Ishikawa (cell line): ENCODE measurements at regions not wholly inside any gene's neighbourhood (a gene's known extent, or its start where the extent isn't known, plus 50 kb on each side); places are given as distances from the start of the nearest gene placed in this dataset.

Source experiments
- CEBPB ChIP-seq: IDR thresholded peaks from 2 replicates; pipeline ENCODE4 v1.6.1; 2012
- CREB1 ChIP-seq: IDR thresholded peaks from 2 replicates; pipeline ENCODE4 v1.6.1; 2012; ENCODE audit warnings: low read depth
- EGR1 ChIP-seq: IDR thresholded peaks from 2 replicates; pipeline ENCODE4 v1.6.1; 2012
- EP300 ChIP-seq: IDR thresholded peaks from 2 replicates; pipeline ENCODE4 v1.6.1; 2012; ENCODE audit warnings: borderline replicate concordance
- FOXM1 ChIP-seq: IDR thresholded peaks from 2 replicates; pipeline ENCODE4 v1.6.1; 2012; ENCODE audit warnings: low read depth, borderline replicate concordance
- NFIC ChIP-seq: IDR thresholded peaks from 2 replicates; pipeline ENCODE4 v1.6.1; 2012
- RAD21 ChIP-seq: IDR thresholded peaks from 2 replicates; pipeline ENCODE4 v1.6.1; 2012; ENCODE audit warnings: low read depth
- TAF1 ChIP-seq: IDR thresholded peaks from 2 replicates; pipeline ENCODE4 v1.6.1; 2012; ENCODE audit warnings: low read depth, mild to moderate bottlenecking
- TCF12 ChIP-seq: IDR thresholded peaks from 2 replicates; pipeline ENCODE4 v1.6.1; 2012; ENCODE audit warnings: low read depth
- TEAD4 ChIP-seq: IDR thresholded peaks from 2 replicates; pipeline ENCODE4 v1.6.1; 2012
- YY1 ChIP-seq: IDR thresholded peaks from 2 replicates; pipeline ENCODE4 v1.6.1; 2012; ENCODE audit warnings: low read depth
- ZBTB7A ChIP-seq: IDR thresholded peaks from 2 replicates; pipeline ENCODE4 v1.6.1; 2012; ENCODE audit warnings: low read depth
- TF ChIP-seq, protein P1 (sequence below): IDR thresholded peaks from 2 replicates; pipeline ENCODE4 v1.6.1; 2012
- TF ChIP-seq, protein P2 (sequence below): IDR thresholded peaks from 2 replicates; pipeline ENCODE4 v1.6.1; 2012
- TF ChIP-seq, protein P3 (sequence below): IDR thresholded peaks from 2 replicates; pipeline ENCODE4 v1.6.1; 2012; ENCODE audit warnings: low read depth, mild to moderate bottlenecking

DNA sequence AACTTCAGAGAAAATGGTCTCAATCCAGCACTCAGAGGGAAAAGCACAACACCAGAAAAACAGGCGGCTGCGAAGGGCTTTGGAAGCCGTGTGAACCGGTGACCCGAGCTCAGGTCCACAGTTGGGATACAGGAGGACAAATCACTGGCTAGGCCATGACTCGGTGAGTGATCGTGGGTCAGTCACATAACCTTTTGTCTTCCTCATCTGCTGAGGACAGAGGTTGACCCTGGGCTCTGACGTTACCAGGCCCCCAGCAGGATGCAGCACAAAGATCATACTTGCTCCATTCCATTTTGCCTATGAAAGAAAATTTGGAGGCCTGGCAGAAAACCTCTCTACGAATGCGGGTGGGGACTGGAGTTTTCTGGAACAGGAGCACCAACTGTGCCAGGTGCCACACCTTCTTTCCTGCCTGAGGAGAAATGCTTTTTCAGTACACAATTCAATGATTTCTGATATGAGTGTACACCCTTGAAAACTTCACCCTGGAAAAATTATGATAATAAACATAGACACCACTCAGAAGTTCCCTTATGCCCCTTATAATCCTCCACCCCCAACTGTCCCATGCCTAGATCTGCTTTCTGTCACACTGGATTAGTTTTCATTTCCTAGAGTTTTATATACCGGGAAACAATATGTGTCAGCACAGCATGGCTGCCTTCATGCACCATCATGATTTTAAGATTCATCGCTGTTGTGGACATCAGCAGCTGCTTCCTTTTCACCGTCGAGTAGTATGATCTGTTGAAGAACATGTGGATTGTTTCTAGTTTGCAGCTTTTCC, 85.3 kb upstream of the RALGAPA2 start:
- no peak for TF ChIP-seq TEAD4
- no peak for TF ChIP-seq EP300
- TF ChIP-seq YY1: no peak
- TF ChIP-seq, protein P1, sequence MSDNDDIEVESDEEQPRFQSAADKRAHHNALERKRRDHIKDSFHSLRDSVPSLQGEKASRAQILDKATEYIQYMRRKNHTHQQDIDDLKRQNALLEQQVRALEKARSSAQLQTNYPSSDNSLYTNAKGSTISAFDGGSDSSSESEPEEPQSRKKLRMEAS: no peak
- TF ChIP-seq FOXM1: no peak
- TF ChIP-seq TCF12: no peak
- TF ChIP-seq, protein P2, sequence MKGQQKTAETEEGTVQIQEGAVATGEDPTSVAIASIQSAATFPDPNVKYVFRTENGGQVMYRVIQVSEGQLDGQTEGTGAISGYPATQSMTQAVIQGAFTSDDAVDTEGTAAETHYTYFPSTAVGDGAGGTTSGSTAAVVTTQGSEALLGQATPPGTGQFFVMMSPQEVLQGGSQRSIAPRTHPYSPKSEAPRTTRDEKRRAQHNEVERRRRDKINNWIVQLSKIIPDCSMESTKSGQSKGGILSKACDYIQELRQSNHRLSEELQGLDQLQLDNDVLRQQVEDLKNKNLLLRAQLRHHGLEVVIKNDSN: no peak
- TF ChIP-seq EGR1: no peak
- TF ChIP-seq, protein P3, sequence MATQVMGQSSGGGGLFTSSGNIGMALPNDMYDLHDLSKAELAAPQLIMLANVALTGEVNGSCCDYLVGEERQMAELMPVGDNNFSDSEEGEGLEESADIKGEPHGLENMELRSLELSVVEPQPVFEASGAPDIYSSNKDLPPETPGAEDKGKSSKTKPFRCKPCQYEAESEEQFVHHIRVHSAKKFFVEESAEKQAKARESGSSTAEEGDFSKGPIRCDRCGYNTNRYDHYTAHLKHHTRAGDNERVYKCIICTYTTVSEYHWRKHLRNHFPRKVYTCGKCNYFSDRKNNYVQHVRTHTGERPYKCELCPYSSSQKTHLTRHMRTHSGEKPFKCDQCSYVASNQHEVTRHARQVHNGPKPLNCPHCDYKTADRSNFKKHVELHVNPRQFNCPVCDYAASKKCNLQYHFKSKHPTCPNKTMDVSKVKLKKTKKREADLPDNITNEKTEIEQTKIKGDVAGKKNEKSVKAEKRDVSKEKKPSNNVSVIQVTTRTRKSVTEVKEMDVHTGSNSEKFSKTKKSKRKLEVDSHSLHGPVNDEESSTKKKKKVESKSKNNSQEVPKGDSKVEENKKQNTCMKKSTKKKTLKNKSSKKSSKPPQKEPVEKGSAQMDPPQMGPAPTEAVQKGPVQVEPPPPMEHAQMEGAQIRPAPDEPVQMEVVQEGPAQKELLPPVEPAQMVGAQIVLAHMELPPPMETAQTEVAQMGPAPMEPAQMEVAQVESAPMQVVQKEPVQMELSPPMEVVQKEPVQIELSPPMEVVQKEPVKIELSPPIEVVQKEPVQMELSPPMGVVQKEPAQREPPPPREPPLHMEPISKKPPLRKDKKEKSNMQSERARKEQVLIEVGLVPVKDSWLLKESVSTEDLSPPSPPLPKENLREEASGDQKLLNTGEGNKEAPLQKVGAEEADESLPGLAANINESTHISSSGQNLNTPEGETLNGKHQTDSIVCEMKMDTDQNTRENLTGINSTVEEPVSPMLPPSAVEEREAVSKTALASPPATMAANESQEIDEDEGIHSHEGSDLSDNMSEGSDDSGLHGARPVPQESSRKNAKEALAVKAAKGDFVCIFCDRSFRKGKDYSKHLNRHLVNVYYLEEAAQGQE: no peak
- no peak for TF ChIP-seq CREB1
- TF ChIP-seq ZBTB7A: no peak
- TF ChIP-seq CEBPB: no peak
- TF ChIP-seq RAD21: no peak
- no peak for TF ChIP-seq NFIC
- no peak for TF ChIP-seq TAF1

DNA sequence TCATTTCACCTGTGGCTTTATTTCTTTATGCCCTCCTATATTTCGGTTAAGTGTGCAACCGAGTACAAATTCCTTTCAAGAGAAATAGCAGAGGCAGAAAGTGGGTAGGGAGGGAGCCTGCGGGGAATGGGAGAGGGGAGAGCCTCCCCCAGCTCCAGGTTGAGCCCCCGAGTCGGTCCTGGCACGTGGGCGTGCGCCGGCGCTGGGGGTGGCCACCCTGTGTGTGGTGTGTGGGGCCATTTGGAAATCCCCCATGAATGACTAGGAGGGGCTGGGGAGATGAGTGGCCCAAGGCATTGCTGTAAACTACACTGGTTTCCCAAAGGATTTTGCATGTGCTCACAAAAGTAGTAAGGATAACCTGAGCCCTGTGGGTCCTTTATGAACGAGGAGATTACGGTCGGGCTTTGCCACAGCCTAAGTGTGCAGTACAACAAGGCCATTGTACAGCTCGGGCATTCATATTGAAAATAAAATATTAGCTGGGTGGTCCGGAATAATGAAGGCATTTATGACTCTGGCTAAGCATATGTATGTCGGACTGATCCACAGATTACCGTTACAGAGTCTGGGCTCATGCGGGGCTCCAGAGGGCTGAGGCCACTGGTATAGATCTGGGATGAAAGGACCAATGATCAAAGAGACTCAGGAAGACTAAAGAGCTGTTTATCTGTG, 84.5 kb upstream of the RALGAPA2 start:
- TF ChIP-seq NFIC: no peak
- no peak for TF ChIP-seq YY1
- TF ChIP-seq RAD21: no peak
- no peak for TF ChIP-seq ZBTB7A
- TF ChIP-seq CREB1: no peak
- TF ChIP-seq, protein P1: no peak

DNA sequence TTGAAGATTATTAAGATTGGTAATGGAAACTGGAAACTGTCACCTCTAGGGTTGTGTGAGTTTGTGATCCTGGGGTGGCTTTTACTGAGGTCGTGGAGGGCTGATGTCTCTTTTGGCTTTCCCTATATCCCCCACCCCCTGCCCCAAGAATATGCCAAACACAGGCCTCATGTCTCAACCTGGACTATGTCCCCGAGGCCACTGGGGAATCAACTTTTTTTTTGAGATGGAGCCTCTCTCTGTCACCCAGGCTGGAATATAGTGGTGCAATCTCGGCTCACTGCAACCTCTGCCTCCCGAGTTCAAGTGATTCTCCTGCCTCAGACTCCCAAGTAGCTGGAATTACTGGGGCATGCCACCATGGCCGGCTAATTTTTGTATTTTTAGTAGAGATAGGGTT, 83.3 kb upstream of the RALGAPA2 start:
- TF ChIP-seq, protein P1: no peak
- TF ChIP-seq EGR1 (no peak), CREB1 (no peak), NFIC (no peak), ZBTB7A (no peak), EP300 (no peak), CEBPB (no peak), YY1 (no peak), TCF12 (no peak), TEAD4 (no peak), RAD21 (no peak), FOXM1 (no peak), TAF1 (no peak)
- TF ChIP-seq, protein P3: no peak
- TF ChIP-seq, protein P2: no peak

DNA sequence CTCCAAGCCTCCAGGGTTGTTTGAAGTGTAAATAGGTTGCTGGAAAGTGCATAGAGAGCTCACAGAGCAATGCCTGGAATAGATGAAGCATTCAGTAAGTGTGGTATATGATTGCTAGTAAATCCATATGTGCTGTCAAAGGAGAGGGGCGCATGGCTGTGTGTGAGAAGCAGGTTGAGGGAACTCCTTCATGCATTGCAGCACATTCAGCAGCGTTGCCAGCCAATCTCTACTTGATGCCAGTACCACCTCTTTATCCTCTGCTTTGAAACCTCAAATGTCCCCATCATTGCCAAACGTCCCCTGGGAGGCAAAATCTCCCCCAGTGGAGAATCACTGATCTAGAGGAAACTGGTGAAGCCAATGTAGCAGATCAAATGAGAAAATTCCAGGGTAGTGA, 82.7 kb upstream of the RALGAPA2 start:
- TF ChIP-seq CREB1 (no peak), ZBTB7A (no peak), NFIC (no peak), TEAD4 (no peak), YY1 (no peak), EP300 (no peak), CEBPB (no peak), RAD21 (no peak), TCF12 (no peak), FOXM1 (no peak), TAF1 (no peak), EGR1 (no peak)
- TF ChIP-seq, protein P1: no peak
- TF ChIP-seq, protein P2: no peak
- TF ChIP-seq, protein P3: no peak
